ENCODE measurements at regions not wholly inside any gene's neighbourhood (a gene's known extent, or its start where the extent isn't known, plus 50 kb on each side); places are given as distances from the start of the nearest gene placed in this dataset.

DNA sequence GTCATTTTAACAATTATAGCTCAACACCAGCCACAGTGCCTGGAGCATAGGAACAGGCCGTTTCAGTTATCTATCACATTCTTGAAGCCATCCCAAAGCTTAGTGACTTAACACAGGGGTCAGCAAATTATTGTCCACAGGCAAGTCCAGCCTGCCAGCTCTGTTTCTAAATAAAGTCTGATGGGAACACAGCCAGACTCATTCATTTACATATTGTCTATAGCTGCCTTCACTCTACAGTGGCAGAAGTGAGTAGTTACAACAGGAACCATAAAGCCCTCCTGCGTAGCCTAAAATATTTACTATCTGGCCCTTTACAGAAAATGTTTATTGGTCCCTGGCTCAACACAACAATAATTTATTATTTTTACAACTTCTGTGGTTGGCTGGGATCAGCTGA lies 407.5 kb upstream of the AUTS2 start:
- TF ChIP-seq, protein P1, sequence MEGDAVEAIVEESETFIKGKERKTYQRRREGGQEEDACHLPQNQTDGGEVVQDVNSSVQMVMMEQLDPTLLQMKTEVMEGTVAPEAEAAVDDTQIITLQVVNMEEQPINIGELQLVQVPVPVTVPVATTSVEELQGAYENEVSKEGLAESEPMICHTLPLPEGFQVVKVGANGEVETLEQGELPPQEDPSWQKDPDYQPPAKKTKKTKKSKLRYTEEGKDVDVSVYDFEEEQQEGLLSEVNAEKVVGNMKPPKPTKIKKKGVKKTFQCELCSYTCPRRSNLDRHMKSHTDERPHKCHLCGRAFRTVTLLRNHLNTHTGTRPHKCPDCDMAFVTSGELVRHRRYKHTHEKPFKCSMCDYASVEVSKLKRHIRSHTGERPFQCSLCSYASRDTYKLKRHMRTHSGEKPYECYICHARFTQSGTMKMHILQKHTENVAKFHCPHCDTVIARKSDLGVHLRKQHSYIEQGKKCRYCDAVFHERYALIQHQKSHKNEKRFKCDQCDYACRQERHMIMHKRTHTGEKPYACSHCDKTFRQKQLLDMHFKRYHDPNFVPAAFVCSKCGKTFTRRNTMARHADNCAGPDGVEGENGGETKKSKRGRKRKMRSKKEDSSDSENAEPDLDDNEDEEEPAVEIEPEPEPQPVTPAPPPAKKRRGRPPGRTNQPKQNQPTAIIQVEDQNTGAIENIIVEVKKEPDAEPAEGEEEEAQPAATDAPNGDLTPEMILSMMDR (IDR thresholded peaks at IDR 0.05; ENCODE audit: insufficient read depth, low read depth, low read length) = no peak
- no peak for TF ChIP-seq EZH2 (IDR thresholded peaks at IDR 0.05; ENCODE audit: insufficient read depth, low read length)

Data from astrocyte (in vitro differentiated cells and primary cell).